ENCODE measurements at regions not wholly inside any gene's neighbourhood (a gene's known extent, or its start where the extent isn't known, plus 50 kb on each side); places are given as distances from the start of the nearest gene placed in this dataset.
"Not testable (repeated sequence)": the region's sequence is repeated elsewhere in the genome, so short reads cannot be mapped to it uniquely, and the experiment has no call there.

DNA sequence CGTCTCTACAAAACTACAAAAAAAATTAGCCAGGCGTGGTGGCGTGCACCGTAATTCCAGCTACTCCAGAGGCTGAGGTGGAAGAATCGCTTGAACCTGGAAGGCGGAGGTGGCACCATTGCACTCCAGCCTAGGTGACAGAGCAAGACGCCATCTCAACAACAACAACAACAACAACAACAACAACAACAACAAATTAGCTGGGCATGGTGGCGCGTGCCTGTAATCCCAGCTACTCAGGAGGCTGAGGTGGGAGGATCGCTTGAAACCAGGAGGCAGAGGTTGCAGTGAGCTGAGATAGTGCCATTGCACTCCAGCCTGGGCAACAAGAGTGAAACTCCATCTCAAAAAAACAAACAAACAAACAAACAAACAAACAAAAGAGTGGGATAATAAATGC lies 219.9 kb upstream of the SGK1 start:
- not testable (repeated sequence) for DNase-seq (ENCODE audit: low read depth in 4 of 4, low spot score in 2 of 4)

DNA sequence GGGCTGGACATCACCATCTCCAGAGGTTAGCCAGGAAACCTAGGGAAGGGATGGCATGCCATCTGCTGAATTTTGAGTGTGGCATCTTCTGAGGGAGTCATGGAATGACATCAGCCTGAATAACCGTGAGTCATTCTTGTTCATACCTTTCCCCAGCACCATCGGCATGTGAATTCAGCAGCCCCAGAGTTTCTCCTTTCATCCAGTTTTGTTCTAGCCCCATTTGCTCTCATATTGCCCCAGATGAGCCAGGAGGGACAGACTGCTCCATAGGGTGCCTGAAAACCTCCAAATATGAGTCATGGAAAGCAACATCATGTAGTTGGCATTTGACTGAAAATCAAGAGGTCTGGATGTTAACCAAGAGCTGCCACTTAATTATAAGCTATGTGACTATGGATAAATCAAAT lies 219.2 kb upstream of the SGK1 start:
- DNase-seq (ENCODE audit: low read depth in 4 of 4, low spot score in 2 of 4), result no peak

DNA sequence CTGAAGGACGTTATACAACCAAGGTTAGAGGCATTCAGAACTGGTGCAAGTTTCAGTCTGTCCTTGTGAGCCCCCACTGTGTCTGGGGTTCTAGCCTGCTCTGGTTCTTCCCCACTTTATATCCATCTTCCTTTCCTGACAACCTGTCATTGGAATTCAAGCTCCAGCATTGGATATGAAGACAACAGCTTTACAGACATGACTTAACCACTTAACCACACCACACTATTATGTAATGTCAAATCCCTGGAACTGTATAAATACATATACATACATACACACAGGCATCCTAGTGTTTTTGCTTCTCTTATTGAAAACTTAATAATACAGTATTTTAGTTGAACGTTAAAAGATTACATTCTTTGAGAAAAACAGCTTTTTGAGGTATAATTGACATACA lies 217.9 kb upstream of the SGK1 start:
- no peak for DNase-seq (ENCODE audit: low read depth in 4 of 4, low spot score in 2 of 4)

DNA sequence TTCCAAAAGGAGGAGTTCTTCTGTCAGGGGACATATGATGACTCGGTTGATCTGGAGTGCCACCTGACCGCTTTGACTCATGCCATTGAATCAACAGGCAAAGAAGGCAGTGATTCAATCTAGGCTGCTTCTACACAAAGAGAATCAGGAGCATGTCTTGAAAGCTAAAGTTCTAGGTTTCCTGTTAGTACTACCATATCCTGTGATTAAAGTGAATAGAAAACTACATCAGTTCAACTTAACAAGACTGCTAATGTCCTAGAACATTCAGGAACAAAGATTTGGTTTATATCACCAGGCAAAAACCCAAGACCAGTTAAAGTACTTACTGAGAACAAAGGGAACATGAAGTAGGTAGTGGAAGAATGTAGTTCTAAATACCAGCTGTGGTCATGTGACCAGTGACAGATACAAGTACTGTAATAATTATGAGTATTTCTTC lies 216.8 kb upstream of the SGK1 start:
- no peak for DNase-seq (ENCODE audit: low read depth in 4 of 4, low spot score in 2 of 4)

DNA sequence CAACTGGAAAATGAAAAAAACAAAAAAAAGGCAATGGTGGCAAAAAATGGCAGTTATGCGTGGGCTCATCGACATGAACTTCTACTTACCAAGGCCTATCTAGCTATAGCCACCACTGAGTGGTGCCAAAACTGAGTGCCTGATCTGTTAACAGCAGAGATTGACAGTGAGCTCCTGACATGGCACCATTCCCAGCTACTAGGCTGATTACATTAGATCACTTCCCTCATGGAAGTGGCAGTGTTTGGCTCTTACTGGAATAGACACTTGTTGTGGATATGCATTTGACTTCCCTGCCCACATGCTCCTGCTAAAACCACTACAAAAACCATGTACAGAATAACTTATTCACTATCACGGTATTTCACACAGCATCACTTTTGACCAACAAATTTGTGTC lies 216.1 kb upstream of the SGK1 start:
- no peak for DNase-seq (ENCODE audit: low read depth in 4 of 4, low spot score in 2 of 4)

DNA sequence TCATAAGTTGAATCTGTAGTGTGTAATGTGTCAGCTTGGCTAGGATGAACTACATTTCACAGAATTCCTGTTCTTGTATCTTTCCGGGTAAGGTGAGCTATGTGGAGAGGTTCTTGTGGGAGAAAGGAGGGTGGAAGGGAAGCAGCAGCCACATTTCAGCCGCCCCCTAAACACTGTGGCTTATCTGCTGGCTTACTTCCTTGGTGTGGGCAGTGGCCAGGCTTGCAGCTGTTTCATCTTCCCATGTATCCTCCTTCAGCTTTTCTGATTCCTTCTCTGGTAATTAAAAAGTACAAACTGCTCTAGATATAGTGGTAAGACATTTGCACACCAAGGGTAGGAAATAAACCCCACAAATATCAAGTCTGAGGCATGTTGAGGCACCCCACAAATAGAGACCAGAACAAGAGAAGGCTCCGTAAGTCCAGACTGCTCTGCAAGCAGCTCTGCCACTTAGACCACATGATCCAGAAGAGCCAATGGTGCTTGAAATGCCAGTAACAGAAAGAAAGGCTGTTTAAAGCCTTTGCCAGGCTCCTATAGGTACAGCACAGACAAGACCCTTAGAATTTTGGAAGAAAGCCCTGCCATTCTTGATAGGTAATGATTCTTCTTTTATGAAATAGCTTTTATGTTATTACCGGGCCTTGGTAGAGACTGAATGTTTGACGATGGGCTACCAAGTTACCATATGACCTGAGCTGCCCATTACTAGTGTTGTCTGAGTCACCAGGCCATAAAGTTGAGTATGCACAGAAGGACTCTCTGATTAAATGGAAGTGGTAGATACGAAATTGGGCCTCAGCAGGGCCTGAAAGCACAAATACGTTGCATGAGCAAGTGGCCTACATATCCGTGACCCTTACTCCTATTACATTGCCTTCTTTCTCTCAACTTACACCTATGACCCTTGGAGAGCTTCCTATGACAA lies 215.0 kb upstream of the SGK1 start:
- DNase-seq (ENCODE audit: low read depth in 4 of 4, low spot score in 2 of 4), result no peak

DNA sequence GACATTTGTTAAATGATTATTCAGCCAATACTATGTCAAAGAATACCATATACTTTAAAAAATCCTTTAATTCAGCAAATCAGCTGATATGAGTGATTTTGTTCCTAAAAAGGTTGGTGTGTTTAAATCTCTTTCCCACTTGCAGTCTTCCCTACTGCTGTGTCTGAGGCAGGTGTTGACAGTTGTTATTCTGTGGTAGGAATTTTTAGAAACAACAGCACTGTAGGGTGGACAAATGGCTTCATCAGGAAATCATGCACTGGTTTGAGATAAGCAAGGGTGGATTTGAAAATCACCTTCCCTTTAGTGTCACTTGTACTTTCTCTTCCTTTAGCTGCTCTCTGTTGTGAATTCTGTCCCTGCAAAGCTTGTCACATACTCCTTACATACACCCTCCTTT lies 213.7 kb upstream of the SGK1 start:
- no peak for DNase-seq (ENCODE audit: low read depth in 4 of 4, low spot score in 2 of 4)

DNA sequence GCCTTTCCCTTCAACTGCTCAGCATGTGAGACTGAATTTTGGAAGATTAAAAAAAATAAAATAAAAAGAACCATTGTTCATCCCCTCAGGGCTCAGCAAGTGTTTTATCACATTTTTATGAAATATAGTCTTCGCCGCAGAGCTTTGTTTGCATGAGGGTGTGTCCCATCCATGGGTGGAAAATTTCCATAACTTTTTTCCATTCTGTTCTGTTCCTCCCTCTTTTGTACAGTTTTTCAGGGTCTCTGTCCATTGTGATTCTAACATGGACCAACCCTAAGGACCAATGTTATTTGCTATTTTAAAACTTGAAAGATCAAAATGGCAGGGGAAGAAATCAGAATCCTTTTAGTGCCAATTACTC lies 213.3 kb upstream of the SGK1 start:
- DNase-seq (ENCODE audit: low read depth in 4 of 4, low spot score in 2 of 4), result no peak

DNA sequence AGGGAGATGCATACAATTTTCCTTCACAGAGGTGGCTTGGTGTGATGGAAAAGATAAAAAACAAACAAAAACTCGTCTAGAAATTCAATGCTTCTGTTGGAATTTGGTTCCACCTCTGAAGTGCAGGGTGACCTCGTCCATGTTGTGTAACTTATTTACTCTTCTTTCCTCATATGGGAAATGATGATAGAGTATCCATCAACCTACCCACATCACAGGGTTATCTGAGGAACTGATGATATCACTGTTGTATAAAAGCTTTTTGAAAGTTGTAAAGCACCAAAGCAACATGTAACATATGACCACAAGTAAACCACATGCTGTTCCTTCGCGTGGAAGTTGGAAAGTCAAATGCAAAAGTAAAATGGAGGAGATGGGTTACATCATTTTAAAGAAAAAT lies 212.0 kb upstream of the SGK1 start:
- no peak for DNase-seq (ENCODE audit: low read depth in 4 of 4, low spot score in 2 of 4)

DNA sequence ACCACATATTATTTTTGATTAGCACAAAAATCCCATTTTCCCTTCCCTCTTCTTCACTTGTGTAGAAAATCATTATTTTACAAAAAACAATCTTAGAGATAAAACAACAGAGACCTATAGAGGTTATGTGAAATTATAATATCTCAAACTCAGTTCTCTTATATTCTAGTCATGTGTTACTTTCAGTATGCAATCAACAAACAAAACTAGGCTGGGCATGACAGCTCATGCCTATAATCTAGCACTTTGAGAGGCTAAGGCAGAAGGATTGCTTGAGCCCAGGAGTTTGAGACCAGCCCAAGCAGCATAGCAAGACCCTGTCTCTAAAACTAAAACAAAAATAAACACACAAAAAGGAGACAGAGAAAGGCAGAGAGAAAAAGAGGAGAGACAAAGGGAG lies 211.4 kb upstream of the SGK1 start:
- DNase-seq (ENCODE audit: low read depth in 4 of 4, low spot score in 2 of 4), result no peak

DNA sequence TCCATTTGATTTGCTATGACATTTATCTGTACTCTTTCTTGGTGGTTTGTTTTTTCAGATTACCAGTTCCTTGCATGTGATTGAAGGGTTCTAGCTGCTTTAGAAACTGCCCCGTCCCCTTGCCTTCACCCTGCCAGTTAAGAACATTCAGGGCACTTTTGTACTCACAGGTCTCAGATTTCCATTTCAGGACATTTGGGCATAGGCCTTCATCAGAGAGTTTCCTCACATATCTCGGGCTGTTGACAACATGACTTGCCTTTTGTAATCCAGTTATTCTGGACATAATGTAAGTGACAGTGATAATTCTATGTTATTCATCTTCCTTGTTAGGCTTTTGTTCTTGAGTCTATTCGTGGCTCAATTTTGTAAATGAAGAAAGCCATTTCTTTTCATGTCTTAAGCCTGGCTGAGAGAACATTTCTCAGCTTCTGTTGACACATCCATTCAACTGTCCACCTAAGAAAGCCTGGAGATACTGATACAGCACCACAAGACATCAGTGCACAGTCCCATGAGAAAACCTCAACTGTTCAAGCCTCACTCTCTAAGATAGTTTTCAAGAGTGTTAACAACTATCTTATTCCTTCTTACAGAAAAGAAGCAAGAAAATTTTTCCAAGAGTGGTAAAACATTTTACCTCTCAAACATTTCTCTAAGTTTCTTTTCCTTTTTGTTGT lies 209.3 kb upstream of the SGK1 start:
- DNase-seq (ENCODE audit: low read depth in 4 of 4, low spot score in 2 of 4), result no peak

DNA sequence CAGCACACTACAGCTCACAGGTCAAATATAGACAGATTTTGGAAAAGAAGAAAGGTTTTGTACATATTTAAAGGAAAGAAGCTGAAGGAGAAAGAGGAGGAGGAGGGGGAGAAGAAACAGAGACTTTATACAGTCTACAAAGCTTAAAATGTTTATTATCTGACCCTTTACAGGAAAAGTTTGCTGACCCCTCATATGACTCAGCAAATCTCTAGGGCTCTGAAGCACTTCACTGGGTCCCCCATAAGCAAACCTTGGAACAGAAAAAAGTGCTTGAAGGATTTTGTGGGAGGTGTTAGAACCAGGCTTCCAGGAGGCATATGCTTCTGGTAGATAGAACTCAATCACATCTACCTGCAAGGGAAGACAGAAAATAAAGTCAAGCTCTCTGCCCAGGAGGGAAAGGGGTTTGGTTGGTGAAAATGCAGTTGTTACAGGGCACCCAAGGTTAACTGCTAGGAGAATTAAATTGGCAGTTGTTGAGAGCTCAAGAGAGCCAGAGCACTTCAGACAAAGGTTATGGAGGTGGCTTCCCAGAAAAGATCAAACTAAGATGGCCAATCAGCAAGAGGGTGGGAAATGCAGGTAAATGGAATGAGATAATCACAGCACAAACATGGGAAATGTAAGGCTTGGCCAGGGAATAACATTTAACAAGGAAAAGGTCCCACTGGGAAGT lies 207.4 kb upstream of the SGK1 start:
- no peak for DNase-seq (ENCODE audit: low read depth in 4 of 4, low spot score in 2 of 4)

DNA sequence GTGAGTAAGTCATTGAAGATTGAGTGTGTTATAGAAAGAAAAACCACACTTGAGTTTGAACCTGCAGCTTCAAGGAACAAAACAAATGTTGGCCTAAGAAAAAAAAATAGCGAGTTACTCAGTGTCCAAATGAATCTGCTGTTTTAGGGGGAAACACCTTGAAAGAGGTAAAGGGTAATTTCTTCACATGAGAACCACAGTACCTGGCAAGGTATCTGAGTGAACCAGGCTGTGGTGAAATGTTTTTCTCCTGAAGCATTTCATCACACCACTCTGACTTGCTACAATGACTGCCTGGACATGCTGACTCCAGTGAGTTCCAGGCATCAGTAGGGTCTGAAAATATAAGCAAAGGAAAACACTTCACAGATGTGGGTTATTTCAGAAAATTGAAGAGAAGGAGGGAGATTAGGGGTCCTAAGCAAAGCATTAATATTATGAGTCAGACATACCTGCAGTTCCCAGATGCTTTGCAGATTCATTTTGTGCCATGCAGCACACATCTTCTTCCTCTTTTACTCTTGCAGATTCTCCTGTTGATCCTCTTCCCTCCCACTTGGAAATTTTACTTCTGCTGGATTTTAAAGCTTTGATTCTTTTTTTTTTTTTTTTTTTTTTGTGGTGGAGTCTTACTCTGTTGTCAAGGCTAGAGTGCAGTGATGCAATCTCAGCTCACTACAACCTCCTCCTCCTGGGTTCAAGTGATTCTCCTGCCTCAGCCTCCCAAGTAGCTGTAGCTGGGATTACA lies 206.2 kb upstream of the SGK1 start:
- no peak for DNase-seq (ENCODE audit: low read depth in 4 of 4, low spot score in 2 of 4)

DNA sequence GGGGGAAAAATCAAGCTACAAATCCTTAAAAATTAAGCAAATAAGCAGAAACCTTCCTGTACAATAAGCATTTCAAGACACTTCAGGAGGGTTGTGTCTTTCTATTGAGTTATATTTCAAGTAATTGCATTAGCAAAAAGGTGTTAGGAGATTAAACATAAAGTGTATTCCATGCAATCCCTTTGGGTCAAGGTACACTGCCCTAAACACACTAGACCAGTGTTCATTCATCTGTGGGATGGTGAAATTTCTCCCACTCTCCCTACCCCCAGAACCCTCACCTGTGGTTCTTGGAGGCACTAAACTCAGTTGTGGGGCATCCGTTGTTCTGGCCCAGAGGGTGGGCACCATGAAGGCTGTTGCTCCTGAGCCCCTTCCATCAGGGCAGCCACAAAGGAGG lies 205.1 kb upstream of the SGK1 start:
- DNase-seq (ENCODE audit: low read depth in 4 of 4, low spot score in 2 of 4), result no peak

DNA sequence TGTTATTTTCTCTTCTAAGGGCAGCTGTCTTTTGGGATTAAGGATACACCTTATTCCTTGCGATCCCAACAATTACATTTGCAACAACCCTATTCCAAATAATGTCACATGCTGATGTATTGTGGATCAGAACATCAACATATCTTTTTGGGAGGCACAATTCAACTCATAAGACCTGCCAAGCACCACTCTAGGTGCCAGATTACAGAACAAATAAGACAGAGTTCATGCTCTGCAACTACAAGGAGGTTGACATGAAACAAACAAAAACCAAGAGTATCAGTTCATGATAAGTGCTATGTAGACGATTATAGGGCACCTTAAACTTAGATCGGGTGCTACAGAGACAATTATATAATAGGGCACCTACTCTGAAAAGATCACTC lies 203.2 kb upstream of the SGK1 start:
- DNase-seq (ENCODE audit: low read depth in 4 of 4, low spot score in 2 of 4), result no peak

DNA sequence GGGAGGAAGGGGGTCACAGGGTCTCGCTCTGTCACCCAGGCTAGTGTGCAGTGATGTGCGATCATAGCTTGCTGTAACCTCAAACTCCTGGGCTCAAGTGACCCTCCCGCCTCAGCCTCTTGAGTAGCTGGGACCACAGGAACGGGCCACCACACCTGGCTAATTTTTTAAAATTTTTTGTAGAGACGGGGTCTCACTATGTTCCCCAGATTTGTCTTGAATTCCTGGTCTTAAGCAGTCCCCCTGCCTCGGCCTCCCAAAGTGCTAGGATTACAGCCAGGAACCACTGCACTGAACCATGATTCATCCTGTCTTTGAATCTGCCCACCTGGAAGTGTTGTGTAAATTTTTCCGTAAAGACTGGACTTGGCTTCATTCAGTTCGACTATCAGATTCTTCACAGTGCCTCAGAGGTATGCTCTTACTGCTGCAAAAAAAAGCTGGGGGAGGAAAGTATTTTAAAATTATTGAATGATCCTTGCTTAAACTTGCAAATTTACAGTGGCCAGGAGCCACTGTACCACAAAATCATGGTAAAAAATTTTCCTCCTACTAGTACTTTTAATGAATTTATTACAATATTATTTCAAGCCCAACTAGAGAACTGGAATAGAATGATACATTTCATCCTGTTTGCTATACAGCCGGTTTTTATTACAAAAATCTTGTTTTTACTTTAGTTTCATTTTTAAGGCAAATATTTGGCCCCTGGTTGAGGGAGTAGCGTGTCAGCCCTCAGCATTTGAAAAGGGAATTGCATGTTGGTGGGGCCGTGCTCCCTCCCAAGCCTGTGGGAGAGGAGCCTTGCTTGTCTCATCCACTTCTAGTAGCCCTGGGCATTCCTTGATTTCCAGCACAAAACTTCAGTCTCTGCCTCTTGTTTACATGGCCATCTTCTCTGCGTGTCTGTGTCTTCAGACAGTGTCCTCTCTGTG lies 202.5 kb upstream of the SGK1 start:
- DNase-seq (ENCODE audit: low read depth in 4 of 4, low spot score in 2 of 4), result no peak

DNA sequence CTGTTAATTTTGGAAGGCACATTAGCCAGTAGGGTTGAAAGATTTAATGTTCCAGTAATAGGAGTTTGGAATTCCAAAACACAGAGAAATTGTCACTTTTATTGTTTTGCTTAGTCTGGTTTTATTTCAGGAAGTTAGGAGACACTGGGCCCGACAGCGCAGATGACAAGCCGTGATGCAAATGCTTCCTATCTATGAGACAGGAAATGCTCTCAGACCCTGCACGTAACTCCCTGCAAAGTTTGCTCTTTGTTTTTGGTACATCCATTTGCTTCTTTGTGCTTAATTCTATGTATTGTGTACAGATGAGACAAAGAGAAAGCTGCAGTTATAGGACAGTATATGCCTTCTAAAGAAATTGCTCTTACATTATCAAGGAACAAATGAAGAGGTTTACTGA lies 201.6 kb upstream of the SGK1 start:
- peak in 1 of 4 donors; percentile 41 for DNase-seq (ENCODE audit: low read depth in 4 of 4, low spot score in 2 of 4)

DNA sequence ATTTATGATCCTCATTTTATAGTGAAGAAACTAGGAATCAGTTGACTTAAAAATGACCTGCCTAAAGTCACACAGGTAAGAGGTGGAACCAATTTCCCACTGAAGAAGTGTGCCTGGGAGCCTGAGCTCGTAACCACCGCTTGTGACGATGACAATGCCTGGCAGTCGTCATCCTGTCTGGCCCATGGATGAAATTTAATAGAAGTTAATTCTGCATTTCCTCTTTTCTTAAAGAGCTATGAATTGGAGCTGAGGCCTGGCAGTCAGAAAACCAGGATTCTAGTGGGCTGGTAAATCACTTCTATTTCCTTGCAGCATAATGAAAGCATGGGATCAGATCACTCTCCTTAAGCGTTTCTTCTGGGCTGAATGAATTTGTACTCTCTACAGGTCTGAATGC lies 200.0 kb upstream of the SGK1 start:
- DNase-seq (ENCODE audit: low read depth in 4 of 4, low spot score in 2 of 4), result no peak

DNA sequence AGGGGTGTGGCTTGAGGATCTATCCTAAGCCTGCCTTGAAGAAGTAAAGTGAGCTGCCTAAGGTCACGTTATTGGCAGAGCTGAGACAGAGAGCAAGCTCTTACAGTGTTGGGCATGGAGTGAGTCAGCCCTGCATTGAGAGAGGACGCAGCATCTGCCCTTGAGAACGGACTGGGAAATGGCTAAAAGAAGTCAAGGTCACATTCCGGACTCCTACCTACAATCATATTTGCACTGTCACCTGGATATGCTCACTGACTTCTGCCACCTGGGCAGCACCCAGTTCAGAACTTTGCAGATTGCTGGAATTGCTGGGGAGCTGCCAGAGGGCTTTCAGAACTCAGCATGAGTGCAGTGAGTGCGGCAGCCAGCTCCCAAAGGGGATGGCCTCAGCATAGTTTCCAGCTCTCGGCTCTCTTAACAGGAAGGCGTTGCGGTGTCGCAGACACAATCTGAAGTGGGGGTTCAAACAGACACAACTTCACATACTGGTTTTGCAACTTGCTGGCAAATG lies 199.3 kb upstream of the SGK1 start:
- DNase-seq (ENCODE audit: low read depth in 4 of 4, low spot score in 2 of 4), result no peak

DNA sequence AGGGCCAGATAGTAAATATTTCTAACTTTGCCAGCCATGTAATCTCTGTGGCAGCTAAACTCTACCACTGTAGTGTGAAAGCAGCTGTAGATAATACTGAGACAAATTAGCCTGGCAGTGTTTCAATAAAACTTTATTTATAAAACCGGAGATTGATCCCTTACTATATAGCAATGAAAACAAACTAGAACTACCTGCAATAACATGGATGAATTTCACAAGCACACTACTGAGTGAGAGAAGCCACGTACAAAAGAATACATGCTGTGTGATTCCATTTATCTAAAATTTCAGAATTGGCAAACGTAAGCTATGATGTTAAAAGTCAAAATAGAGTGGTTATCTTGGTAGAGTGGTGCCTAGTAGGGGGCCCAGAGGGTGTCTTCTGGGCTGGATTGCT lies 198.7 kb upstream of the SGK1 start:
- no peak for DNase-seq (ENCODE audit: low read depth in 4 of 4, low spot score in 2 of 4)
